ENCODE measurements at regions not wholly inside any gene's neighbourhood (a gene's known extent, or its start where the extent isn't known, plus 50 kb on each side); places are given as distances from the start of the nearest gene placed in this dataset.
A peak's percentile ranks its signal among the peaks of the same experiment; 100 is the strongest.
"Not testable (repeated sequence)": the region's sequence is repeated elsewhere in the genome, so short reads cannot be mapped to it uniquely, and the experiment has no call there.

- DNase-seq: peak in 2 of 10 donors; percentile 35 to 62
- intact Hi-C loops (cut with DNase I): no loop called here
Measured at GRCh38 chr1:189992856-189993255, 484.8 kb downstream of the BRINP3 start.

GRCh38 chr1:190000365-190000872, 477.2 kb downstream of the BRINP3 start:
- DNase-seq: no peak
- intact Hi-C loops (cut with DNase I): no loop called here

- no peak for DNase-seq
- intact Hi-C loops (cut with DNase I): no loop called here
Measured at GRCh38 chr1:190001187-190001586, 476.5 kb downstream of the BRINP3 start.

GRCh38 chr1:190003376-190003775, 474.3 kb downstream of the BRINP3 start:
- intact Hi-C loops (cut with DNase I): no loop called here

GRCh38 chr1:190011585-190011984, 466.1 kb downstream of the BRINP3 start:
- intact Hi-C loops (cut with DNase I): no loop called here
- DNase-seq: no peak

More at GRCh38 chr1:190003376-190003775, 474.3 kb downstream of the BRINP3 start:
- no peak for DNase-seq

- intact Hi-C loops (cut with DNase I): not testable (repeated sequence)
- peak in 2 of 10 donors; percentile 59 to 74 for DNase-seq
Measured at GRCh38 chr1:190019151-190019550, 458.5 kb downstream of the BRINP3 start.

- intact Hi-C loops (cut with DNase I): no loop called here
- DNase-seq: no peak
Measured at GRCh38 chr1:190019717-190020116, 457.9 kb downstream of the BRINP3 start.

- DNase-seq: no peak
- intact Hi-C loops (cut with DNase I): no loop called here
Measured at GRCh38 chr1:190022709-190023108, 455.0 kb downstream of the BRINP3 start.

- no peak for DNase-seq
- intact Hi-C loops (cut with DNase I): no loop called here
Measured at GRCh38 chr1:190029441-190029840, 448.2 kb downstream of the BRINP3 start.

GRCh38 chr1:190043655-190044054, 434.0 kb downstream of the BRINP3 start:
- intact Hi-C loops (cut with DNase I): no loop called here
- DNase-seq: no peak

- no peak for DNase-seq
- intact Hi-C loops (cut with DNase I): no loop called here
Measured at GRCh38 chr1:190046231-190046630, 431.4 kb downstream of the BRINP3 start.
